ENCODE measurements at regions not wholly inside any gene's neighbourhood (a gene's known extent, or its start where the extent isn't known, plus 50 kb on each side); places are given as distances from the start of the nearest gene placed in this dataset.

GRCh38 chr11:81420668-81421250, 1312.9 kb downstream of the FAM181B start:
- TF ChIP-seq CTCF (IDR thresholded peaks at IDR 0.05) (no peak), POLR2A (IDR thresholded peaks at IDR 0.05) (no peak), EP300 (IDR thresholded peaks at IDR 0.05) (no peak)
